Stimulated activated CD8-positive, alpha-beta memory T cell treated with anti-CD3 and anti-CD28 coated beads, Interleukin-15, amount 100 ng/mL, for 48 hours (primary cell): ENCODE measurements at regions not wholly inside any gene's neighbourhood (a gene's known extent, or its start where the extent isn't known, plus 50 kb on each side); places are given as distances from the start of the nearest gene placed in this dataset.
A peak's percentile ranks its signal among the peaks of the same experiment; 100 is the strongest.

Source experiments
- DNase-seq, 2 donors: peaks; one replicate each; pipeline ENCODE4 v3.0.0-alpha.2; 2020; ENCODE audit warnings: low read depth in 2 of 2

- no peak for DNase-seq
Measured at GRCh38 chr11:116698080-116698479, 74.7 kb downstream of the BUD13 start.

- DNase-seq = no peak
Measured at GRCh38 chr11:116697639-116698038, 75.1 kb downstream of the BUD13 start.

- DNase-seq = no peak
Measured at GRCh38 chr11:116697011-116697410, 75.8 kb downstream of the BUD13 start.

- no peak for DNase-seq
Measured at GRCh38 chr11:116696381-116696941, 76.3 kb downstream of the BUD13 start.

- DNase-seq = no peak
Measured at GRCh38 chr11:116695657-116696254, 77.0 kb downstream of the BUD13 start.

GRCh38 chr11:116694815-116695590, 77.8 kb downstream of the BUD13 start:
- DNase-seq = no peak

GRCh38 chr11:116694349-116694725, 78.5 kb downstream of the BUD13 start:
- no peak for DNase-seq

- DNase-seq = no peak
Measured at GRCh38 chr11:116693593-116694348, 79.0 kb downstream of the BUD13 start.

GRCh38 chr11:116693102-116693570, 79.7 kb downstream of the BUD13 start:
- no peak for DNase-seq

- DNase-seq = no peak
Measured at GRCh38 chr11:116692318-116693101, 80.3 kb downstream of the BUD13 start.

- DNase-seq = peak; percentile 24 to 31
Measured at GRCh38 chr11:116691771-116692177, 81.0 kb downstream of the BUD13 start.

- DNase-seq = no peak
Measured at GRCh38 chr11:116690611-116691010, 82.2 kb downstream of the BUD13 start.

GRCh38 chr11:116689413-116690127, 83.2 kb downstream of the BUD13 start:
- no peak for DNase-seq

- DNase-seq = no peak
Measured at GRCh38 chr11:116688202-116688540, 84.6 kb downstream of the BUD13 start.

GRCh38 chr11:116687458-116688201, 85.2 kb downstream of the BUD13 start:
- no peak for DNase-seq

GRCh38 chr11:116686866-116687265, 85.9 kb downstream of the BUD13 start:
- DNase-seq = no peak

GRCh38 chr11:116683982-116684381, 88.8 kb downstream of the BUD13 start:
- no peak for DNase-seq

GRCh38 chr11:116680349-116681125, 92.2 kb downstream of the BUD13 start:
- DNase-seq = no peak

- DNase-seq = no peak
Measured at GRCh38 chr11:116678887-116679286, 93.9 kb downstream of the BUD13 start.
